HEK293 (cell line): ENCODE measurements at regions not wholly inside any gene's neighbourhood (a gene's known extent, or its start where the extent isn't known, plus 50 kb on each side); places are given as distances from the start of the nearest gene placed in this dataset.

Experiments used
- CTCF ChIA-PET: fragments of 350-600 bp; formaldehyde crosslinking; extraction: SDS; loops from one replicate; lab custom pipeline; 2021; ENCODE audit warnings: antibody characterized with exemption; lab: Yijun Ruan, JAX
- POLR2A ChIA-PET: fragments of 300-600 bp; formaldehyde crosslinking; extraction: SDS; loops from one replicate; lab custom pipeline; 2020; ENCODE audit warnings: antibody characterized with exemption, inconsistent platforms; lab: Yijun Ruan, JAX
- H3K27ac ChIP-seq: fragments of 200-500 bp; sonication (Bioruptor generic); 2 replicates; pipeline ENCODE4 v1.5.1; 2014; ENCODE audit warnings: low read depth, low read length, control low read depth, inconsistent platforms; ENCODE audit errors: extremely low read depth
- H3K36me3 ChIP-seq, 2 experiments: fragments of 200-500 bp in 1 of 2; sonication (Bioruptor generic) in 1 of 2; 1 replicate in 1 of 2; 2 replicates in 1 of 2; pipeline ENCODE4 v1.5.1; 2014 to 2017; ENCODE audit warnings: inconsistent platforms in 2 of 2, low read length in 2 of 2; ENCODE audit not compliant: control insufficient read depth in 2 of 2, insufficient read depth in 1 of 2
- H3K4me1 ChIP-seq: fragments of 200-500 bp; sonication (Bioruptor generic); 2 replicates; pipeline ENCODE4 v1.5.1; 2014; ENCODE audit warnings: mild to moderate bottlenecking, low read length, inconsistent platforms; ENCODE audit not compliant: control insufficient read depth, insufficient read depth
- H3K4me3 ChIP-seq: 2 replicates; pipeline ENCODE4 v1.5.1; 2011; ENCODE audit warnings: low read depth, mild to moderate bottlenecking, control low read depth, low read length, moderate library complexity
- H3K9me3 ChIP-seq: fragments of 200-500 bp; sonication (Bioruptor generic); 2 replicates; pipeline ENCODE4 v1.5.1; 2014; ENCODE audit warnings: low read depth, low read length, inconsistent platforms; ENCODE audit not compliant: control insufficient read depth, insufficient read depth
- BCL11B ChIP-seq: fragments of 450-650 bp; formaldehyde crosslinking; IDR thresholded peaks from 2 replicates; pipeline ENCODE4 v1.5.1; 2016; ENCODE audit warnings: low read depth, missing biosample characterization, missing genetic modification characterization
- FEZF1 ChIP-seq: fragments of 450-650 bp; formaldehyde crosslinking; IDR thresholded peaks from 2 replicates; pipeline ENCODE4 v1.5.1; 2016; ENCODE audit warnings: missing biosample characterization, missing genetic modification characterization
- KLF16 ChIP-seq: fragments of 450-650 bp; formaldehyde crosslinking; IDR thresholded peaks from 2 replicates; pipeline ENCODE4 v1.5.1; 2017; ENCODE audit warnings: missing biosample characterization, missing genetic modification characterization
- SP7 ChIP-seq: fragments of 450-650 bp; formaldehyde crosslinking; IDR thresholded peaks from 2 replicates; pipeline ENCODE4 v1.5.1; 2016; ENCODE audit warnings: missing biosample characterization, missing genetic modification characterization
- TRIM28 ChIP-seq: IDR thresholded peaks from 2 replicates; pipeline ENCODE4 v1.6.1; 2011; ENCODE audit warnings: low read length, control low read depth, borderline replicate concordance
- ZBTB1 ChIP-seq: fragments of 450-650 bp; formaldehyde crosslinking; IDR thresholded peaks from 2 replicates; pipeline ENCODE4 v1.5.1; 2016; ENCODE audit warnings: missing biosample characterization, missing genetic modification characterization
- ZBTB21 ChIP-seq: fragments of 450-650 bp; formaldehyde crosslinking; IDR thresholded peaks from 2 replicates; pipeline ENCODE4 v1.5.1; 2017; ENCODE audit warnings: missing biosample characterization, missing genetic modification characterization
- ZFP37 ChIP-seq: fragments of 450-650 bp; formaldehyde crosslinking; IDR thresholded peaks from 2 replicates; pipeline ENCODE4 v1.5.1; 2016; ENCODE audit warnings: missing biosample characterization, missing genetic modification characterization
- ZNF10 ChIP-seq: fragments of 450-650 bp; formaldehyde crosslinking; IDR thresholded peaks from 2 replicates; pipeline ENCODE4 v1.5.1; 2017; ENCODE audit warnings: missing biosample characterization, missing genetic modification characterization
- ZNF24 ChIP-seq: fragments of 450-650 bp; formaldehyde crosslinking; IDR thresholded peaks from 2 replicates; pipeline ENCODE4 v1.5.1; 2016; ENCODE audit warnings: missing biosample characterization, missing genetic modification characterization
- ZNF302 ChIP-seq: fragments of 450-650 bp; formaldehyde crosslinking; IDR thresholded peaks from 2 replicates; pipeline ENCODE4 v1.5.1; 2016; ENCODE audit warnings: missing biosample characterization, missing genetic modification characterization, low read depth
- ZNF350 ChIP-seq: fragments of 450-650 bp; formaldehyde crosslinking; IDR thresholded peaks from 2 replicates; pipeline ENCODE4 v1.5.0; 2017; ENCODE audit warnings: missing biosample characterization, mild to moderate bottlenecking, missing genetic modification characterization
- ZNF366 ChIP-seq: fragments of 450-650 bp; formaldehyde crosslinking; conservative IDR thresholded peaks from 2 replicates; pipeline ENCODE4 v1.5.1; 2016; ENCODE audit warnings: missing biosample characterization, missing genetic modification characterization
- ZNF433 ChIP-seq: fragments of 450-650 bp; formaldehyde crosslinking; IDR thresholded peaks from 2 replicates; pipeline ENCODE4 v1.5.1; 2016; ENCODE audit warnings: missing biosample characterization, missing genetic modification characterization, low read depth
- ZNF48 ChIP-seq: fragments of 450-650 bp; formaldehyde crosslinking; IDR thresholded peaks from 2 replicates; pipeline ENCODE4 v1.5.1; 2016; ENCODE audit warnings: missing biosample characterization, missing genetic modification characterization
- ZNF560 ChIP-seq: fragments of 450-650 bp; formaldehyde crosslinking; IDR thresholded peaks from 2 replicates; pipeline ENCODE4 v1.5.1; 2017; ENCODE audit warnings: missing biosample characterization, missing genetic modification characterization, borderline replicate concordance
- ZNF571 ChIP-seq: fragments of 450-650 bp; formaldehyde crosslinking; IDR thresholded peaks from 2 replicates; pipeline ENCODE4 v1.5.0; 2017; ENCODE audit warnings: missing biosample characterization, missing genetic modification characterization
- ZNF585B ChIP-seq: fragments of 450-650 bp; formaldehyde crosslinking; IDR thresholded peaks from 2 replicates; pipeline ENCODE4 v1.5.1; 2016; ENCODE audit warnings: missing biosample characterization, missing genetic modification characterization
- ZNF600 ChIP-seq: fragments of 450-650 bp; formaldehyde crosslinking; IDR thresholded peaks from 2 replicates; pipeline ENCODE4 v1.5.1; 2016; ENCODE audit warnings: missing biosample characterization, missing genetic modification characterization
- ZNF660 ChIP-seq: fragments of 450-650 bp; IDR thresholded peaks from 2 replicates; pipeline ENCODE4 v1.5.1; 2018; ENCODE audit warnings: missing biosample characterization, mild to moderate bottlenecking, missing genetic modification characterization
- ZNF768 ChIP-seq: fragments of 450-650 bp; formaldehyde crosslinking; IDR thresholded peaks from 2 replicates; pipeline ENCODE4 v1.5.1; 2018; ENCODE audit warnings: missing biosample characterization, mild to moderate bottlenecking, missing genetic modification characterization
- ZNF776 ChIP-seq: fragments of 450-650 bp; formaldehyde crosslinking; IDR thresholded peaks from 2 replicates; pipeline ENCODE4 v1.5.0; 2017; ENCODE audit warnings: missing biosample characterization, missing genetic modification characterization, borderline replicate concordance
- TF ChIP-seq, protein P1 (sequence below): fragments of 450-650 bp; formaldehyde crosslinking; IDR thresholded peaks from 2 replicates; pipeline ENCODE4 v1.5.1; 2016; ENCODE audit warnings: missing biosample characterization, missing genetic modification characterization
- TF ChIP-seq, protein P2 (sequence below): fragments of 450-650 bp; formaldehyde crosslinking; IDR thresholded peaks from 2 replicates; pipeline ENCODE4; 2016; ENCODE audit warnings: missing biosample characterization, missing genetic modification characterization
- TF ChIP-seq, protein P3 (sequence below): fragments of 450-650 bp; formaldehyde crosslinking; IDR thresholded peaks from 2 replicates; pipeline ENCODE4 v1.5.1; 2016; ENCODE audit warnings: missing biosample characterization, missing genetic modification characterization

DNA sequence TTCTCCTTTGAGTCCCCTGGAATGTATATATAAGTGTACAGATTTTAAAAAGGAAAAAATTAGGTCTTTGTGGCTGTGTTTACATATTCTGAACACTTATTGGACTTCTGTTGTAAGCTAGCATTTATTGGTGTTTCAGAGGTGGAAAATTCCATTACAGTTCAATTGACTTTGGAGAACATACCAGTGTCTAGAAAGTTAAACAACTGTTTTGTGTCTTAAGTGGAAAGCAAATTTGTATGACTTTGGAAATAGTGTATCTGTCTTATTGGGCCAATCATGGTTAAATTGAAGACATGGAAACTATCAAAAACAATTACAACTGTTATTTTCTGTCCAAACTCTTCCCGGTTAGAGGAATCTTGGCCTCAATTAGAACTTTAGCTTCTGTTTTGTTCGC lies 265.0 kb upstream of the C2CD4B start:
- Histone ChIP-seq H3K27ac (no peak overlapping the region), H3K36me3 (no peaks in the 10 kb centered on the region), H3K9me3 (no peaks in the 10 kb centered on the region), H3K4me3 (no peak overlapping the region), H3K4me1 (no peaks in the 10 kb centered on the region)
- CTCF ChIA-PET = interaction anchor here (0.7 kb wide), 1 partner anchor 13 kb away, joined by 4 read pairs; no protein-coding TSS in a partner anchor
- POLR2A ChIA-PET = no interaction called here
- TF ChIP-seq ZNF366 (tag by site-specific recombination) (no peak), SP7 (tag by site-specific recombination) (no peak), ZNF600 (tag by site-specific recombination) (no peak), ZNF24 (tag by site-specific recombination) (no peak), ZNF433 (tag by site-specific recombination) (no peak), ZNF776 (tag by site-specific recombination) (no peak), ZNF350 (tag by site-specific recombination) (no peak), ZBTB1 (tag by site-specific recombination) (no peak)
- TF ChIP-seq, protein P1, sequence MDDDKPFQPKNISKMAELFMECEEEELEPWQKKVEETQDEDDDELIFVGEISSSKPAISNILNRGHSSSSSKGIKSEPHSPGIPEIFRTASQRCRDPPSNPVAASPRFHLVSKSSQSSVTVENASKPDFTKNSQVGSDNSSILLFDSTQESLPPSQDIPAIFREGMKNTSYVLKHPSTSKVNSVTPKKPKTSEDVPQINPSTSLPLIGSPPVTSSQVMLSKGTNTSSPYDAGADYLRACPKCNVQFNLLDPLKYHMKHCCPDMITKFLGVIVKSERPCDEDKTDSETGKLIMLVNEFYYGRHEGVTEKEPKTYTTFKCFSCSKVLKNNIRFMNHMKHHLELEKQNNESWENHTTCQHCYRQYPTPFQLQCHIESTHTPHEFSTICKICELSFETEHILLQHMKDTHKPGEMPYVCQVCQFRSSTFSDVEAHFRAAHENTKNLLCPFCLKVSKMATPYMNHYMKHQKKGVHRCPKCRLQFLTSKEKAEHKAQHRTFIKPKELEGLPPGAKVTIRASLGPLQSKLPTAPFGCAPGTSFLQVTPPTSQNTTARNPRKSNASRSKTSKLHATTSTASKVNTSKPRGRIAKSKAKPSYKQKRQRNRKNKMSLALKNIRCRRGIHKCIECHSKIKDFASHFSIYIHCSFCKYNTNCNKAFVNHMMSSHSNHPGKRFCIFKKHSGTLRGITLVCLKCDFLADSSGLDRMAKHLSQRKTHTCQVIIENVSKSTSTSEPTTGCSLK = no peak

DNA sequence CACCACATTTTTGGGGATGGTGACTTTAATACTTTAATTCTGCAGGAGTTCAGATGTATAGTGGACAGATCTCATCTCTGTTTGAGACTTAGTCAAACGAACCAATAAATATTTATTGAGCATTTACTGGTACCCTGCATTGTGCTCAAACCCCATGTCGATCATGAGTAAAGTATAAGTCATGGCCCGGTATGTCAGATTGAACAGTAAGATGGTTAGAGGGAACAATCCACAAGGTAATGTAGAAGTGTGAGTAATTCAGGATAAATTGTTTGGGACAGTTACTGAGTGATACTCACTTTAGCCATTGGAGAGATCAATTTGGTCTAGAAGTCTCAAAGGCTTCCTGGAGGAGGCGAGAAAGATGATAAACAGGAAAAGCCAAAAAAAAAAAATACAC lies 265.5 kb upstream of the C2CD4B start:
- POLR2A ChIA-PET = no interaction called here

DNA sequence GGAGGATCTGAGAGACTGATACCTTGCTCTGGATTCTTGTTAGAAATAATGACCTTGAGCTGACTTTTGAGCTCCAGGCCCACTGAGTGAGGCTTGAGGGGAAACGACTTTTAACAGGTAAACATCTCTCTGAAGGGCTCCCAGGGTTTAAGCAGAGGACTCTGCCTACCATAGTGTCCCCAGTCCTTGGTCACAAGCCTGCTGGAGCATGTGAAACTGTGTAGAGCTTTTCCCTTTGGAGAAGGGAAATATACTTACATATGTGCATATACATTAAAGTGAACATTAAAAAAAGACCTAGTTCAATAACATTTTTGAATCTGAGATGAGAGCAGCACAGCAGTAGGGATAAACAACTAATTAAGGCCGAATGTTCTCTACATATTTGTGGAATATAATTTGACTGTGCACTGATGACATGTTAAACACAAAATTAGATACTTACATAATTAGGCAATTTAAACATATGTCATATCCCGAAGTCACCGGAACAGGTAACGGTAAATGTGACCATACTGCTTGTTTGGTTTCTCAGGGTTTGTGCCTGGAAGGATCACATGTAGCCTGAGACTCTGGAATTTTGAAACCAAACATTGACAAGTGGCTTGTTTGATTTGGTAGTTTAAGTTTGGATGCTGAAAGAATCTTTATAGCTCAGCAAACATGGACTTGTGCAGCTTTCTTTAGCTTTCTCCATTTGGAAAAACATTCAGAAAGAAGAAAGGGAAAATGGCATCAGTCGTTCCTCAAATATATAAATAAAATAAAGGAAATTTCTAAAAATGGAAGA lies 266.1 kb upstream of the C2CD4B start:
- no peak for TF ChIP-seq ZNF48 (tag by site-specific recombination)
- TF ChIP-seq ZFP37 = no peak
- TF ChIP-seq, protein P2, sequence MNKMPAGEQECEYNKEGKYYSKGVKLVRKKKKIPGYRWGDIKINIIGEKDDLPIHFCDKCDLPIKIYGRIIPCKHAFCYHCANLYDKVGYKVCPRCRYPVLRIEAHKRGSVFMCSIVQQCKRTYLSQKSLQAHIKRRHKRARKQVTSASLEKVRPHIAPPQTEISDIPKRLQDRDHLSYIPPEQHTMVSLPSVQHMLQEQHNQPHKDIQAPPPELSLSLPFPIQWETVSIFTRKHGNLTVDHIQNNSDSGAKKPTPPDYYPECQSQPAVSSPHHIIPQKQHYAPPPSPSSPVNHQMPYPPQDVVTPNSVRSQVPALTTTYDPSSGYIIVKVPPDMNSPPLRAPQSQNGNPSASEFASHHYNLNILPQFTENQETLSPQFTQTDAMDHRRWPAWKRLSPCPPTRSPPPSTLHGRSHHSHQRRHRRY = no peak
- no peak for TF ChIP-seq ZNF571 (tag by site-specific recombination)
- TF ChIP-seq ZNF768 (tag by site-specific recombination) = no peak
- TF ChIP-seq TRIM28 = no peak
- no peak for TF ChIP-seq FEZF1
- TF ChIP-seq ZNF660 (tag by site-specific recombination) = no peak
- POLR2A ChIA-PET = no interaction called here
- Histone ChIP-seq H3K4me3 (no peak overlapping the region), H3K4me1 (no peaks in the 10 kb centered on the region), H3K9me3 (no peaks in the 10 kb centered on the region), H3K27ac (no peak overlapping the region), H3K36me3 (no peaks in the 10 kb centered on the region)
- CTCF ChIA-PET = interaction anchor here (0.7 kb wide), 1 partner anchor 16 kb away, joined by 3 read pairs; no protein-coding TSS in a partner anchor

More for the DNA sequence above, 265.5 kb upstream of the C2CD4B start:
- Histone ChIP-seq H3K4me3 (no peak overlapping the region), H3K27ac (no peak overlapping the region), H3K36me3 (no peaks in the 10 kb centered on the region), H3K4me1 (no peaks in the 10 kb centered on the region), H3K9me3 (no peaks in the 10 kb centered on the region)
- TF ChIP-seq KLF16 (no peak), ZNF433 (tag by site-specific recombination) (no peak), ZBTB1 (tag by site-specific recombination) (no peak), ZNF560 (tag by site-specific recombination) (no peak), FEZF1 (no peak), BCL11B (tag by site-specific recombination) (no peak), ZNF10 (tag by site-specific recombination) (no peak), ZNF585B (tag by site-specific recombination) (no peak), ZNF302 (no peak), ZBTB21 (tag by site-specific recombination) (no peak)
- TF ChIP-seq, protein P3, sequence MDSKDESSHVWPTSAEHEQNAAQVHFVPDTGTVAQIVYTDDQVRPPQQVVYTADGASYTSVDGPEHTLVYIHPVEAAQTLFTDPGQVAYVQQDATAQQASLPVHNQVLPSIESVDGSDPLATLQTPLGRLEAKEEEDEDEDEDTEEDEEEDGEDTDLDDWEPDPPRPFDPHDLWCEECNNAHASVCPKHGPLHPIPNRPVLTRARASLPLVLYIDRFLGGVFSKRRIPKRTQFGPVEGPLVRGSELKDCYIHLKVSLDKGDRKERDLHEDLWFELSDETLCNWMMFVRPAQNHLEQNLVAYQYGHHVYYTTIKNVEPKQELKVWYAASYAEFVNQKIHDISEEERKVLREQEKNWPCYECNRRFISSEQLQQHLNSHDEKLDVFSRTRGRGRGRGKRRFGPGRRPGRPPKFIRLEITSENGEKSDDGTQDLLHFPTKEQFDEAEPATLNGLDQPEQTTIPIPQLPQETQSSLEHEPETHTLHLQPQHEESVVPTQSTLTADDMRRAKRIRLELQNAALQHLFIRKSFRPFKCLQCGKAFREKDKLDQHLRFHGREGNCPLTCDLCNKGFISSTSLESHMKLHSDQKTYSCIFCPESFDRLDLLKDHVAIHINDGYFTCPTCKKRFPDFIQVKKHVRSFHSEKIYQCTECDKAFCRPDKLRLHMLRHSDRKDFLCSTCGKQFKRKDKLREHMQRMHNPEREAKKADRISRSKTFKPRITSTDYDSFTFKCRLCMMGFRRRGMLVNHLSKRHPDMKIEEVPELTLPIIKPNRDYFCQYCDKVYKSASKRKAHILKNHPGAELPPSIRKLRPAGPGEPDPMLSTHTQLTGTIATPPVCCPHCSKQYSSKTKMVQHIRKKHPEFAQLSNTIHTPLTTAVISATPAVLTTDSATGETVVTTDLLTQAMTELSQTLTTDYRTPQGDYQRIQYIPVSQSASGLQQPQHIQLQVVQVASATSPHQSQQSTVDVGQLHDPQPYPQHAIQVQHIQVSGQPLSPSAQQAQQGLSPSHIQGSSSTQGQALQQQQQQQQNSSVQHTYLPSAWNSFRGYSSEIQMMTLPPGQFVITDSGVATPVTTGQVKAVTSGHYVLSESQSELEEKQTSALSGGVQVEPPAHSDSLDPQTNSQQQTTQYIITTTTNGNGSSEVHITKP (tag by site-specific recombination) = no peak
- CTCF ChIA-PET = interaction anchor here (0.7 kb wide), 2 partner anchors 13 to 17 kb away, joined by 3 to 4 read pairs; no protein-coding TSS in a partner anchor
